ENCODE measurements at regions not wholly inside any gene's neighbourhood (a gene's known extent, or its start where the extent isn't known, plus 50 kb on each side); places are given as distances from the start of the nearest gene placed in this dataset.

- no peaks in the 10 kb centered on the region for H3K27me3 ChIP-seq (ENCODE audit: control insufficient read depth in 1 of 2, insufficient read depth in 2 of 2, low read length in 2 of 2)
Observed at GRCh38 chr5:121378046-121378445, 473.6 kb upstream of the FTMT start.

GRCh38 chr5:121378559-121379359 lies 472.9 kb upstream of the FTMT start:
- Histone ChIP-seq H3K9ac (ENCODE audit: low read length) (no peak overlapping the region), H3K4me3 (ENCODE audit: low read depth in 1 of 2, low read length in 2 of 2) (no peak overlapping the region), H3K36me3 (ENCODE audit: insufficient read depth, low read length) (no peaks in the 10 kb centered on the region), H3K9me3 (ENCODE audit: low read length) (no peaks in the 10 kb centered on the region), H3K27ac (ENCODE audit: low read depth, low read length) (no peak overlapping the region), H3K27me3 (ENCODE audit: control insufficient read depth in 1 of 2, insufficient read depth in 2 of 2, low read length in 2 of 2) (no peaks in the 10 kb centered on the region), H3K4me1 (ENCODE audit: insufficient read depth, low read length) (no peaks in the 10 kb centered on the region)

More at GRCh38 chr5:121378046-121378445, 473.6 kb upstream of the FTMT start:
- Histone ChIP-seq H3K9me3 (ENCODE audit: low read length) (no peaks in the 10 kb centered on the region), H3K9ac (ENCODE audit: low read length) (no peak overlapping the region), H3K4me1 (ENCODE audit: insufficient read depth, low read length) (no peaks in the 10 kb centered on the region), H3K27ac (ENCODE audit: low read depth, low read length) (no peak overlapping the region), H3K4me3 (ENCODE audit: low read depth in 1 of 2, low read length in 2 of 2) (no peak overlapping the region), H3K36me3 (ENCODE audit: insufficient read depth, low read length) (no peaks in the 10 kb centered on the region)

GRCh38 chr5:121380066-121380465 lies 471.6 kb upstream of the FTMT start:
- H3K9me3 ChIP-seq (ENCODE audit: low read length): no peaks in the 10 kb centered on the region
- H3K27ac ChIP-seq (ENCODE audit: low read depth, low read length): no peak overlapping the region
- H3K4me1 ChIP-seq (ENCODE audit: insufficient read depth, low read length): no peaks in the 10 kb centered on the region
- no peak overlapping the region for H3K9ac ChIP-seq (ENCODE audit: low read length)
- H3K36me3 ChIP-seq (ENCODE audit: insufficient read depth, low read length): no peaks in the 10 kb centered on the region
- H3K27me3 ChIP-seq (ENCODE audit: control insufficient read depth in 1 of 2, insufficient read depth in 2 of 2, low read length in 2 of 2): no peaks in the 10 kb centered on the region
- no peak overlapping the region for H3K4me3 ChIP-seq (ENCODE audit: low read depth in 1 of 2, low read length in 2 of 2)

- Histone ChIP-seq H3K4me1 (ENCODE audit: insufficient read depth, low read length) (no peaks in the 10 kb centered on the region), H3K36me3 (ENCODE audit: insufficient read depth, low read length) (no peaks in the 10 kb centered on the region), H3K27ac (ENCODE audit: low read depth, low read length) (no peak overlapping the region)
Observed at GRCh38 chr5:121384359-121384758, 467.3 kb upstream of the FTMT start.

GRCh38 chr5:121386334-121386733 lies 465.3 kb upstream of the FTMT start:
- Histone ChIP-seq H3K27me3 (ENCODE audit: control insufficient read depth in 1 of 2, insufficient read depth in 2 of 2, low read length in 2 of 2) (no peaks in the 10 kb centered on the region), H3K36me3 (ENCODE audit: insufficient read depth, low read length) (no peaks in the 10 kb centered on the region), H3K9me3 (ENCODE audit: low read length) (no peaks in the 10 kb centered on the region), H3K4me1 (ENCODE audit: insufficient read depth, low read length) (no peaks in the 10 kb centered on the region), H3K9ac (ENCODE audit: low read length) (no peak overlapping the region), H3K4me3 (ENCODE audit: low read depth in 1 of 2, low read length in 2 of 2) (no peak overlapping the region), H3K27ac (ENCODE audit: low read depth, low read length) (no peak overlapping the region)

More at GRCh38 chr5:121384359-121384758, 467.3 kb upstream of the FTMT start:
- H3K4me3 ChIP-seq (ENCODE audit: low read depth in 1 of 2, low read length in 2 of 2): no peak overlapping the region
- H3K9me3 ChIP-seq (ENCODE audit: low read length): no peaks in the 10 kb centered on the region
- H3K9ac ChIP-seq (ENCODE audit: low read length): no peak overlapping the region
- no peaks in the 10 kb centered on the region for H3K27me3 ChIP-seq (ENCODE audit: control insufficient read depth in 1 of 2, insufficient read depth in 2 of 2, low read length in 2 of 2)

- Histone ChIP-seq H3K9me3 (ENCODE audit: low read length) (no peaks in the 10 kb centered on the region), H3K27me3 (ENCODE audit: control insufficient read depth in 1 of 2, insufficient read depth in 2 of 2, low read length in 2 of 2) (no peaks in the 10 kb centered on the region), H3K27ac (ENCODE audit: low read depth, low read length) (no peak overlapping the region), H3K4me3 (ENCODE audit: low read depth in 1 of 2, low read length in 2 of 2) (no peak overlapping the region), H3K36me3 (ENCODE audit: insufficient read depth, low read length) (no peaks in the 10 kb centered on the region), H3K4me1 (ENCODE audit: insufficient read depth, low read length) (no peaks in the 10 kb centered on the region), H3K9ac (ENCODE audit: low read length) (no peak overlapping the region)
Observed at GRCh38 chr5:121396716-121397115, 455.0 kb upstream of the FTMT start.

GRCh38 chr5:121399879-121400278 lies 451.8 kb upstream of the FTMT start:
- H3K4me1 ChIP-seq (ENCODE audit: insufficient read depth, low read length): no peaks in the 10 kb centered on the region
- H3K9ac ChIP-seq (ENCODE audit: low read length): no peak overlapping the region
- H3K9me3 ChIP-seq (ENCODE audit: low read length): no peaks in the 10 kb centered on the region
- no peaks in the 10 kb centered on the region for H3K36me3 ChIP-seq (ENCODE audit: insufficient read depth, low read length)
- H3K27me3 ChIP-seq (ENCODE audit: control insufficient read depth in 1 of 2, insufficient read depth in 2 of 2, low read length in 2 of 2): no peaks in the 10 kb centered on the region
- H3K4me3 ChIP-seq (ENCODE audit: low read depth in 1 of 2, low read length in 2 of 2): no peak overlapping the region
- H3K27ac ChIP-seq (ENCODE audit: low read depth, low read length): no peak overlapping the region

GRCh38 chr5:121408778-121409177 lies 442.9 kb upstream of the FTMT start:
- Histone ChIP-seq H3K27ac (ENCODE audit: low read depth, low read length) (no peak overlapping the region), H3K9me3 (ENCODE audit: low read length) (no peaks in the 10 kb centered on the region), H3K9ac (ENCODE audit: low read length) (no peak overlapping the region), H3K4me1 (ENCODE audit: insufficient read depth, low read length) (no peaks in the 10 kb centered on the region), H3K4me3 (ENCODE audit: low read depth in 1 of 2, low read length in 2 of 2) (no peak overlapping the region), H3K27me3 (ENCODE audit: control insufficient read depth in 1 of 2, insufficient read depth in 2 of 2, low read length in 2 of 2) (no peaks in the 10 kb centered on the region), H3K36me3 (ENCODE audit: insufficient read depth, low read length) (no peaks in the 10 kb centered on the region)

GRCh38 chr5:121415270-121415669 lies 436.4 kb upstream of the FTMT start:
- Histone ChIP-seq H3K9ac (ENCODE audit: low read length) (no peak overlapping the region), H3K27ac (ENCODE audit: low read depth, low read length) (no peak overlapping the region), H3K27me3 (ENCODE audit: control insufficient read depth in 1 of 2, insufficient read depth in 2 of 2, low read length in 2 of 2) (no peaks in the 10 kb centered on the region), H3K9me3 (ENCODE audit: low read length) (no peaks in the 10 kb centered on the region), H3K4me3 (ENCODE audit: low read depth in 1 of 2, low read length in 2 of 2) (no peak overlapping the region), H3K36me3 (ENCODE audit: insufficient read depth, low read length) (no peaks in the 10 kb centered on the region), H3K4me1 (ENCODE audit: insufficient read depth, low read length) (no peaks in the 10 kb centered on the region)

GRCh38 chr5:121421646-121422045 lies 430.0 kb upstream of the FTMT start:
- Histone ChIP-seq H3K9me3 (ENCODE audit: low read length) (no peaks in the 10 kb centered on the region), H3K27ac (ENCODE audit: low read depth, low read length) (no peak overlapping the region), H3K4me1 (ENCODE audit: insufficient read depth, low read length) (no peaks in the 10 kb centered on the region), H3K36me3 (ENCODE audit: insufficient read depth, low read length) (no peaks in the 10 kb centered on the region), H3K27me3 (ENCODE audit: control insufficient read depth in 1 of 2, insufficient read depth in 2 of 2, low read length in 2 of 2) (no peaks in the 10 kb centered on the region), H3K9ac (ENCODE audit: low read length) (no peak overlapping the region), H3K4me3 (ENCODE audit: low read depth in 1 of 2, low read length in 2 of 2) (no peak overlapping the region)

GRCh38 chr5:121424976-121425375 lies 426.7 kb upstream of the FTMT start:
- no peaks in the 10 kb centered on the region for H3K4me1 ChIP-seq (ENCODE audit: insufficient read depth, low read length)
- no peaks in the 10 kb centered on the region for H3K27me3 ChIP-seq (ENCODE audit: control insufficient read depth in 1 of 2, insufficient read depth in 2 of 2, low read length in 2 of 2)
- no peak overlapping the region for H3K27ac ChIP-seq (ENCODE audit: low read depth, low read length)
- H3K9me3 ChIP-seq (ENCODE audit: low read length): no peaks in the 10 kb centered on the region
- no peak overlapping the region for H3K9ac ChIP-seq (ENCODE audit: low read length)
- H3K4me3 ChIP-seq (ENCODE audit: low read depth in 1 of 2, low read length in 2 of 2): no peak overlapping the region
- no peaks in the 10 kb centered on the region for H3K36me3 ChIP-seq (ENCODE audit: insufficient read depth, low read length)

- Histone ChIP-seq H3K9me3 (ENCODE audit: low read length) (no peaks in the 10 kb centered on the region), H3K4me3 (ENCODE audit: low read depth in 1 of 2, low read length in 2 of 2) (no peak overlapping the region), H3K27ac (ENCODE audit: low read depth, low read length) (no peak overlapping the region), H3K4me1 (ENCODE audit: insufficient read depth, low read length) (no peaks in the 10 kb centered on the region), H3K27me3 (ENCODE audit: control insufficient read depth in 1 of 2, insufficient read depth in 2 of 2, low read length in 2 of 2) (no peaks in the 10 kb centered on the region), H3K9ac (ENCODE audit: low read length) (no peak overlapping the region), H3K36me3 (ENCODE audit: insufficient read depth, low read length) (no peaks in the 10 kb centered on the region)
Observed at GRCh38 chr5:121426153-121426552, 425.5 kb upstream of the FTMT start.

Measured in muscle layer of colon (tissue), 2 donors.